CD14-positive monocyte (primary cell): ENCODE measurements at regions not wholly inside any gene's neighbourhood (a gene's known extent, or its start where the extent isn't known, plus 50 kb on each side); places are given as distances from the start of the nearest gene placed in this dataset.

Experiments used
- DNase-seq, 3 donors: peaks; one replicate each; pipeline ENCODE4 v3.0.0-alpha.2; 2011 to 2022
- H2AFZ ChIP-seq: 2 replicates; pipeline ENCODE4 v1.6.0; 2012; ENCODE audit warnings: mild to moderate bottlenecking, low read depth, low read length, inconsistent platforms; ENCODE audit not compliant: insufficient read depth, poor library complexity, severe bottlenecking
- H3K27ac ChIP-seq, 2 donors: 1 replicate in 1 of 2; 2 replicates in 1 of 2; pipeline ENCODE4 v1.5.1; 2012 to 2013; ENCODE audit warnings: low read length in 2 of 2, control low read depth in 1 of 2, inconsistent platforms in 1 of 2, low read depth in 1 of 2, mild to moderate bottlenecking in 1 of 2
- H3K27me3 ChIP-seq, 2 donors: one replicate each; pipeline versions ENCODE4 v1.6.0 to v1.6.1; 2011 to 2013; ENCODE audit warnings: low read length in 2 of 2; ENCODE audit not compliant: control insufficient read depth in 2 of 2, insufficient read depth in 2 of 2
- H3K36me3 ChIP-seq, 2 donors: replicated peaks in 1 of 2; 1 replicate in 1 of 2; 2 replicates in 1 of 2; pipeline versions ENCODE4 v1.5.1 to v1.6.1; 2012 to 2013; ENCODE audit warnings: low read length in 2 of 2, control low read depth in 1 of 2, inconsistent platforms in 1 of 2, mild to moderate bottlenecking in 1 of 2; ENCODE audit not compliant: insufficient read depth in 2 of 2, control insufficient read depth in 1 of 2
- H3K4me1 ChIP-seq, 2 donors: 1 replicate in 1 of 2; 2 replicates in 1 of 2; pipeline versions ENCODE4 v1.5.1 to v1.6.1; 2012 to 2013; ENCODE audit warnings: low read length in 2 of 2, control low read depth in 1 of 2, inconsistent platforms in 1 of 2, mild to moderate bottlenecking in 1 of 2, moderate library complexity in 1 of 2; ENCODE audit not compliant: insufficient read depth in 2 of 2, control insufficient read depth in 1 of 2
- H3K4me2 ChIP-seq: replicated peaks from 2 replicates; pipeline ENCODE3; 2012; ENCODE audit warnings: low read length, moderate library complexity, mild to moderate bottlenecking; ENCODE audit not compliant: poor library complexity, severe bottlenecking; ENCODE audit errors: extremely low read depth
- H3K4me3 ChIP-seq, 3 experiments: fragments of 200-600 bp in 1 of 3; sonication (generic) in 1 of 3; replicated peaks in 1 of 3; 1 replicate in 2 of 3; 2 replicates in 1 of 3; pipeline ENCODE4 v1.5.1; 2011 to 2013; ENCODE audit warnings: low read length in 3 of 3, mild to moderate bottlenecking in 3 of 3, control low read depth in 2 of 3, low read depth in 2 of 3, inconsistent platforms in 1 of 3, moderate library complexity in 1 of 3
- H3K79me2 ChIP-seq: 2 replicates; pipeline ENCODE4 v1.6.0; 2012; ENCODE audit warnings: mild to moderate bottlenecking, control low read depth, inconsistent platforms, low read length, moderate library complexity; ENCODE audit not compliant: insufficient read depth
- H3K9ac ChIP-seq: 2 replicates; pipeline ENCODE4 v1.6.0; 2017; ENCODE audit warnings: low read length, mild to moderate bottlenecking; ENCODE audit not compliant: insufficient read depth, poor library complexity, severe bottlenecking
- H3K9me3 ChIP-seq, 2 donors: replicated peaks in 1 of 2; 1 replicate in 1 of 2; 2 replicates in 1 of 2; pipeline versions ENCODE4 v1.5.1 to v1.6.1; 2012 to 2013; ENCODE audit warnings: low read length in 2 of 2, control low read depth in 1 of 2; ENCODE audit not compliant: control insufficient read depth in 1 of 2, insufficient read depth in 1 of 2
- H4K20me1 ChIP-seq: 2 replicates; pipeline ENCODE4 v1.6.0; 2012; ENCODE audit warnings: mild to moderate bottlenecking, low read length, control low read depth, moderate library complexity; ENCODE audit not compliant: insufficient read depth
- H3K27ac Mint-ChIP-seq, 7 donors: one replicate each; pipeline ENCODE4 v1.8.0; 2020; ENCODE audit warnings: mild to moderate bottlenecking in 7 of 7, mixed read lengths in 7 of 7, moderate library complexity in 6 of 7, inconsistent platforms in 2 of 7
- H3K27me3 Mint-ChIP-seq, 3 donors: one replicate each; pipeline ENCODE4 v1.8.0; 2021 to 2022; ENCODE audit warnings: low read depth in 3 of 3, mild to moderate bottlenecking in 3 of 3, mixed read lengths in 3 of 3, moderate library complexity in 3 of 3, inconsistent platforms in 1 of 3
- H3K36me3 Mint-ChIP-seq, 2 donors: one replicate each; pipeline ENCODE4 v1.8.0; 2020; ENCODE audit warnings: mixed read lengths in 2 of 2, inconsistent platforms in 1 of 2, mild to moderate bottlenecking in 1 of 2
- H3K4me1 Mint-ChIP-seq: one replicate; pipeline ENCODE4 v1.8.0; 2020; ENCODE audit warnings: mild to moderate bottlenecking, mixed read lengths
- H3K4me3 Mint-ChIP-seq, 2 donors: one replicate each; pipeline ENCODE4 v1.8.0; 2020; ENCODE audit warnings: mild to moderate bottlenecking in 2 of 2, mixed read lengths in 2 of 2, moderate library complexity in 1 of 2
- H3K9me3 Mint-ChIP-seq, 7 donors: one replicate each; pipeline ENCODE4 v1.8.0; 2020 to 2022; ENCODE audit warnings: mixed read lengths in 7 of 7, mild to moderate bottlenecking in 6 of 7, moderate library complexity in 6 of 7, inconsistent platforms in 2 of 7
- CTCF ChIP-seq: fragments of 200-600 bp; IDR thresholded peaks from one replicate; pipeline ENCODE4 v1.8.0; 2022; ENCODE audit warnings: antibody characterized with exemption, mild to moderate bottlenecking
- WGBS: methylation state at CpG from one replicate; pipeline ENCODE4 v1.1.5; 2013; ENCODE audit warnings: missing lambda C conversion rate; ENCODE audit not compliant: insufficient coverage; 5-methylcytosine and 5-hydroxymethylcytosine counted together
- intact Hi-C, 2 donors: fragments of 100-400 bp; cut with micrococcal nuclease; formaldehyde crosslinking; loops; one replicate each; pipeline versions ENCODE4 v1.15.0 to v1.15.1; 2023

- Mint-ChIP-seq H3K36me3 (no peaks in the 10 kb centered on the region), H3K9me3 (peaks cover 0 to 2% (median 0%) of the 10 kb centered on the region in 7 donors), H3K27ac (no peak overlapping the region), H3K27me3 (peaks cover 0 to 11% (median 2%) of the 10 kb centered on the region in 3 donors), H3K4me3 (no peak overlapping the region), H3K4me1 (no peaks in the 10 kb centered on the region)
- H3K27me3 ChIP-seq = no peaks in the 10 kb centered on the region
- no peaks in the 10 kb centered on the region for H3K79me2 ChIP-seq
- no peak for DNase-seq
- intact Hi-C loops = no loop called here
- no peak overlapping the region for H3K4me2 ChIP-seq
- no peak for TF ChIP-seq CTCF
- H3K36me3 ChIP-seq = no peaks in the 10 kb centered on the region
- H3K9ac ChIP-seq = no peak overlapping the region
- no peaks in the 10 kb centered on the region for H3K9me3 ChIP-seq
- WGBS = 90% methylated on average over 4 of the region's 5 CpGs
- H3K4me1 ChIP-seq = no peaks in the 10 kb centered on the region
- no peak overlapping the region for H3K4me3 ChIP-seq
- no peak overlapping the region for H3K27ac ChIP-seq
- H4K20me1 ChIP-seq = no peaks in the 10 kb centered on the region
- H2AFZ ChIP-seq = no peak overlapping the region
Observed at GRCh38 chr13:30026909-30027308, 176.5 kb upstream of the UBL3 start.

GRCh38 chr13:30026093-30026492 is 175.7 kb upstream of the UBL3 start:
- TF ChIP-seq CTCF = no peak
- Histone ChIP-seq H4K20me1 (no peaks in the 10 kb centered on the region), H3K4me1 (no peaks in the 10 kb centered on the region), H3K4me3 (no peak overlapping the region), H3K79me2 (no peaks in the 10 kb centered on the region), H3K4me2 (no peak overlapping the region), H3K36me3 (no peaks in the 10 kb centered on the region), H2AFZ (no peak overlapping the region), H3K9me3 (no peaks in the 10 kb centered on the region), H3K27me3 (no peaks in the 10 kb centered on the region), H3K27ac (no peak overlapping the region), H3K9ac (no peak overlapping the region)
- Mint-ChIP-seq H3K36me3 (no peaks in the 10 kb centered on the region), H3K4me3 (no peak overlapping the region), H3K4me1 (no peaks in the 10 kb centered on the region), H3K9me3 (peaks cover 0 to 2% (median 0%) of the 10 kb centered on the region in 7 donors), H3K27me3 (peaks cover 0 to 9% (median 2%) of the 10 kb centered on the region in 3 donors), H3K27ac (no peak overlapping the region)
- intact Hi-C loops = no loop called here
- WGBS = 97% methylated on average over 4 of the region's 5 CpGs
- no peak for DNase-seq
